ENCODE measurements at regions not wholly inside any gene's neighbourhood (a gene's known extent, or its start where the extent isn't known, plus 50 kb on each side); places are given as distances from the start of the nearest gene placed in this dataset.
A peak's percentile ranks its signal among the peaks of the same experiment; 100 is the strongest.

- H2BK15ac ChIP-seq (ENCODE audit: low read length): no peak overlapping the region
- H3K9me3 ChIP-seq (ENCODE audit: insufficient read depth in 2 of 2, low read depth in 1 of 2, low read length in 1 of 2): no peaks in the 10 kb centered on the region
- H3K56ac ChIP-seq (replicated peaks; ENCODE audit: insufficient read length, low read depth, low read length): no peak overlapping the region
- no peak overlapping the region for H4K91ac ChIP-seq (replicated peaks; ENCODE audit: insufficient read length, low read length)
- no peak overlapping the region for H3K4me2 ChIP-seq (ENCODE audit: insufficient read depth in 1 of 2, low read depth in 2 of 2, low read length in 2 of 2)
- no peak overlapping the region for H3K4ac ChIP-seq (replicated peaks; ENCODE audit: insufficient read length, low read depth, low read length)
- no peak overlapping the region for H4K8ac ChIP-seq (ENCODE audit: extremely low read depth, insufficient read depth, low read length)
- H2BK120ac ChIP-seq (replicated peaks; ENCODE audit: low read depth, low read length): no peak overlapping the region
- no peaks in the 10 kb centered on the region for H3K27me3 ChIP-seq (replicated peaks in 1 of 4; ENCODE audit: control insufficient read depth in 3 of 4, extremely low read depth in 1 of 4, insufficient read depth in 3 of 4, low read length in 3 of 4)
- no peak overlapping the region for H3K14ac ChIP-seq (ENCODE audit: insufficient read length)
- H4K5ac ChIP-seq (ENCODE audit: insufficient read length, low read depth, low read length): no peak overlapping the region
- no peaks in the 10 kb centered on the region for H3K23me2 ChIP-seq (ENCODE audit: low read depth, low read length)
- no peak overlapping the region for H3K9ac ChIP-seq (replicated peaks in 1 of 4; ENCODE audit: extremely low read depth in 1 of 4, low read depth in 3 of 4, low read length in 3 of 4)
- no peak overlapping the region for H2BK5ac ChIP-seq (ENCODE audit: low read depth, low read length)
- 0 out of 2 replicates have a peak overlapping the region, but pooled peaks have one; percentile 9 for H2AFZ ChIP-seq (ENCODE audit: low read length)
- H3K4me3 ChIP-seq (ENCODE audit: extremely low read depth in 1 of 4, insufficient read depth in 2 of 4, low read depth in 3 of 4, low read length in 4 of 4): no peak overlapping the region
- no peaks in the 10 kb centered on the region for H4K20me1 ChIP-seq (replicated peaks in 1 of 2; ENCODE audit: control insufficient read depth in 1 of 2, insufficient read depth in 2 of 2, low read length in 2 of 2)
- no peaks in the 10 kb centered on the region for H3K79me2 ChIP-seq (ENCODE audit: control insufficient read depth in 1 of 2, insufficient read depth in 2 of 2, low read length in 2 of 2)
- DNase-seq (ENCODE audit: low read depth in 1 of 2, low spot score in 2 of 2): no peak
- ChIA-PET CTCF (ENCODE audit: partially characterized antibody) (no interaction called here), POLR2A (ENCODE audit: partially characterized antibody) (no interaction called here)
- no peak for FAIRE-seq
- no peaks in the 10 kb centered on the region for H3K4me1 ChIP-seq (replicated peaks in 1 of 4; ENCODE audit: control insufficient read depth in 3 of 4, insufficient read depth in 4 of 4, low read length in 3 of 4)
- no peaks in the 10 kb centered on the region for H3K36me3 ChIP-seq (ENCODE audit: control insufficient read depth in 2 of 4, insufficient read depth in 4 of 4, low read length in 3 of 4)
- no peaks in the 10 kb centered on the region for H3K79me1 ChIP-seq (ENCODE audit: low read depth, low read length)
- no peak overlapping the region for H3K27ac ChIP-seq (ENCODE audit: low read depth, low read length)
- 85% methylated on average over 6 of the region's 6 CpGs; no CpG with 5 or more reads in 1 of the 2 experiments for WGBS, 2 experiments (ENCODE audit: extremely low coverage in 1 of 2, insufficient coverage in 1 of 2, insufficient read length in 1 of 2, insufficient replicate concordance in 2 of 2, low coverage in 1 of 2, low lambda C conversion rate in 2 of 2, missing lambda C conversion rate in 1 of 2)
- H3K23ac ChIP-seq (ENCODE audit: insufficient read length): no peak overlapping the region
- H2AK5ac ChIP-seq (ENCODE audit: low read depth, low read length): no peak overlapping the region
- H2BK12ac ChIP-seq (ENCODE audit: low read depth, low read length): no peak overlapping the region
- H2BK20ac ChIP-seq (ENCODE audit: low read length): no peak overlapping the region
- no peak overlapping the region for H3K18ac ChIP-seq (ENCODE audit: extremely low read depth, low read length)
- TF ChIP-seq E2F6 (IDR thresholded peaks at IDR 0.05): no peak
- no peak for TF ChIP-seq EGR1 (IDR thresholded peaks at IDR 0.05; ENCODE audit: borderline replicate concordance, low read depth, low read length)
- no peak for TF ChIP-seq RNF2 (IDR thresholded peaks at IDR 0.05; ENCODE audit: borderline replicate concordance, low read depth, low read length, missing control alignments, poor library complexity, severe bottlenecking)
- TF ChIP-seq SIX5 (IDR thresholded peaks at IDR 0.05; ENCODE audit: low read depth, low read length): no peak
- TF ChIP-seq ATF3 (IDR thresholded peaks at IDR 0.05; ENCODE audit: insufficient read depth, low read depth, low read length): no peak
- TF ChIP-seq KDM5A (IDR thresholded peaks at IDR 0.05; ENCODE audit: low read length): no peak
- TF ChIP-seq RBBP5 (IDR thresholded peaks at IDR 0.05; ENCODE audit: borderline replicate concordance, low read depth, low read length): no peak
- no peak for TF ChIP-seq MAFK (IDR thresholded peaks at IDR 0.05; ENCODE audit: low read depth, low read length)
- TF ChIP-seq HDAC6 (IDR thresholded peaks at IDR 0.05; ENCODE audit: low read depth, low read length): no peak
- no peak for TF ChIP-seq TAF7 (optimal IDR thresholded peaks at IDR 0.05; ENCODE audit: borderline replicate concordance, low read depth, low read length)
- no peak for TF ChIP-seq JUN (IDR thresholded peaks at IDR 0.05; ENCODE audit: low read depth, low read length)
- no peak for TF ChIP-seq CHD1 (IDR thresholded peaks at IDR 0.05; ENCODE audit: low read depth, low read length)
- no peak for TF ChIP-seq CTBP2 (IDR thresholded peaks at IDR 0.05; ENCODE audit: borderline replicate concordance, insufficient read depth, insufficient read length, low read length)
Measured at GRCh38 chr15:47839233-47839825, 122.0 kb downstream of the SEMA6D start.
